ENCODE measurements at regions not wholly inside any gene's neighbourhood (a gene's known extent, or its start where the extent isn't known, plus 50 kb on each side); places are given as distances from the start of the nearest gene placed in this dataset.
A peak's percentile ranks its signal among the peaks of the same experiment; 100 is the strongest.

GRCh38 chr1:10960411-10961299, 51.8 kb upstream of the TARDBP start:
- Histone ChIP-seq H3K36me3 (ENCODE audit: control insufficient read depth in 1 of 2, insufficient read depth in 2 of 2, low read length in 2 of 2) (no peaks in the 10 kb centered on the region), H3K27ac (ENCODE audit: low read depth, low read length) (no peak overlapping the region), H3K4me1 (ENCODE audit: control insufficient read depth in 1 of 2, insufficient read depth in 2 of 2, low read length in 2 of 2) (peaks cover 12 to 15% of the 10 kb centered on the region in 2 donors), H3K27me3 (ENCODE audit: control insufficient read depth in 1 of 2, insufficient read depth in 2 of 2, low read length in 2 of 2) (no peaks in the 10 kb centered on the region), H3K4me3 (ENCODE audit: low read depth in 1 of 2, low read length in 2 of 2) (peak overlapping the region in 1 of 2 donors; percentile 8), H3K9ac (ENCODE audit: low read depth in 1 of 2, low read length in 2 of 2) (no peak overlapping the region), H3K9me3 (ENCODE audit: control insufficient read depth in 1 of 2, low read length in 2 of 2) (no peaks in the 10 kb centered on the region)

DNA sequence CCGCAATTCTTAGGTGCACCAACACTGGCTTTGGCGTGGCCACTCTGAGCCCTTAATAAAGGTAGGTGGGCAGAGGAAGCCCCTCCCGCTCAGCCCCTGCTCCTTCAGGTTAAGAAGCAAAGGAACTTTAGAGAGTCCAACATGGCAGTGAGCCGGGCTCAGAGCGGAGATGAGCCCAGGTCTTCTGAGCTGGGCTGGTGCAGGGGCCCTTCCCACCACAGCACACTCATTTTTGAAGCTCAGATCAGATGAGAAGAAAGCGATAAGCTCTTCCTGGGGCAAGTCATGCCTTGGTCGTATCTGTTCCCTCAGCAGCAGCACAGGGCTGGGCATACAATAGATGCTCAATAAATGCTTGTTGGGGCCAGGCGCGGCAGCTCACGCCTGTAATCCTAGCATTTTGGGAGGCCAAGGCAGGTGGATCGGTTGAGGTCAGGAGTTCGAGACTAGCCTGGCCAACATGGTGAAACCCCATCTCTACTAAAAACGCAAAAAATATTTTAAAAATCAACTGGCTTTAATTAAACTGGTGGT, 51.1 kb upstream of the TARDBP start:
- H3K9ac ChIP-seq (ENCODE audit: low read depth in 1 of 2, low read length in 2 of 2), result no peak overlapping the region
- no peak overlapping the region for H3K27ac ChIP-seq (ENCODE audit: low read depth, low read length)
- no peaks in the 10 kb centered on the region for H3K27me3 ChIP-seq (ENCODE audit: control insufficient read depth in 1 of 2, insufficient read depth in 2 of 2, low read length in 2 of 2)
- H3K4me3 ChIP-seq (ENCODE audit: low read depth in 1 of 2, low read length in 2 of 2), result no peak overlapping the region
- H3K9me3 ChIP-seq (ENCODE audit: control insufficient read depth in 1 of 2, low read length in 2 of 2), result no peaks in the 10 kb centered on the region
- no peaks in the 10 kb centered on the region for H3K36me3 ChIP-seq (ENCODE audit: control insufficient read depth in 1 of 2, insufficient read depth in 2 of 2, low read length in 2 of 2)
- peaks cover 15% of the 10 kb centered on the region in 2 donors for H3K4me1 ChIP-seq (ENCODE audit: control insufficient read depth in 1 of 2, insufficient read depth in 2 of 2, low read length in 2 of 2)

DNA sequence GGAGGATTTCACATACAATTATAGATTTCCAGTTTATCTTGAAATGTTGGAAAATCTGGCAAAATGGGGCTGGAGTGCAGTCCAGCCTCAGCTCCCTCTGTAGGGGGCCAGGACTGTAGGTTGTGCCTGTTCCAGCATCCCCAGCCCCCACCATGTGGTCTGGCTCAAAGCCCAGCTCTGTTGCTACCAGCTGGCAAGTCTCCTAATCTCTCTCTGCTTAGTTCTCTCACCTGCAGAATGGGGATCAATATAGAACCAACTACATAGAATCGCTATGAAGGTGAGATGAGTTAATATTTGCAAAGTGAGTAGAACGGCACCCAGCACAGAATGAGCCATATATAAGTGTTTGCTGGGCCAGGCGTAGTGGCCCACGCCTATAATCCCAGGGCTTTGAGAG, 50.0 kb upstream of the TARDBP start:
- H3K4me1 ChIP-seq (ENCODE audit: control insufficient read depth in 1 of 2, insufficient read depth in 2 of 2, low read length in 2 of 2), result peaks cover 15% of the 10 kb centered on the region in 2 donors
- no peaks in the 10 kb centered on the region for H3K36me3 ChIP-seq (ENCODE audit: control insufficient read depth in 1 of 2, insufficient read depth in 2 of 2, low read length in 2 of 2)
- no peaks in the 10 kb centered on the region for H3K9me3 ChIP-seq (ENCODE audit: control insufficient read depth in 1 of 2, low read length in 2 of 2)
- H3K27ac ChIP-seq (ENCODE audit: low read depth, low read length), result no peak overlapping the region
- H3K27me3 ChIP-seq (ENCODE audit: control insufficient read depth in 1 of 2, insufficient read depth in 2 of 2, low read length in 2 of 2), result no peaks in the 10 kb centered on the region
- H3K9ac ChIP-seq (ENCODE audit: low read depth in 1 of 2, low read length in 2 of 2), result no peak overlapping the region
- H3K4me3 ChIP-seq (ENCODE audit: low read depth in 1 of 2, low read length in 2 of 2), result no peak overlapping the region

Data from duodenal mucosa (tissue), 2 donors.